Fibroblast of mammary gland (primary cell): ENCODE measurements at regions not wholly inside any gene's neighbourhood (a gene's known extent, or its start where the extent isn't known, plus 50 kb on each side); places are given as distances from the start of the nearest gene placed in this dataset.
"Not testable (repeated sequence)": the region's sequence is repeated elsewhere in the genome, so short reads cannot be mapped to it uniquely, and the experiment has no call there.

Experiments used
- DNase-seq: peaks from one replicate; pipeline ENCODE4 v3.0.0-alpha.2; 2010; ENCODE audit warnings: low read depth
- H3K4me3 ChIP-seq: 2 replicates; pipeline ENCODE4 v1.5.1; 2011; ENCODE audit warnings: low read depth, mild to moderate bottlenecking, low read length, moderate library complexity; ENCODE audit not compliant: control insufficient read depth
- CTCF ChIP-seq: conservative IDR thresholded peaks from 2 replicates; pipeline ENCODE4 v1.5.1; 2011; ENCODE audit warnings: low read depth, low read length, inconsistent platforms; ENCODE audit not compliant: control insufficient read depth, insufficient read depth

- no peak overlapping the region for H3K4me3 ChIP-seq
- no peak for DNase-seq
- no peak for TF ChIP-seq CTCF
These were observed 166.5 kb downstream of the CPEB2 start for GRCh38 chr4:15168759-15169158.

- DNase-seq, result no peak
- H3K4me3 ChIP-seq, result no peak overlapping the region
- no peak for TF ChIP-seq CTCF
These were observed 169.4 kb downstream of the CPEB2 start for GRCh38 chr4:15171725-15172124.

- TF ChIP-seq CTCF, result no peak
- DNase-seq, result no peak
- no peak overlapping the region for H3K4me3 ChIP-seq
These were observed 171.0 kb downstream of the CPEB2 start for GRCh38 chr4:15173251-15173650.

- H3K4me3 ChIP-seq, result not testable (repeated sequence)
These were observed 171.9 kb downstream of the CPEB2 start for GRCh38 chr4:15174168-15174567.

GRCh38 chr4:15179842-15180241 lies 177.6 kb downstream of the CPEB2 start:
- not testable (repeated sequence) for DNase-seq, H3K4me3 ChIP-seq

More at GRCh38 chr4:15174168-15174567, 171.9 kb downstream of the CPEB2 start:
- DNase-seq, result not testable (repeated sequence)

- H3K4me3 ChIP-seq, result no peak overlapping the region
- TF ChIP-seq CTCF, result no peak
- DNase-seq, result peak; percentile 40
These were observed 180.4 kb downstream of the CPEB2 start for GRCh38 chr4:15182600-15183220.

- no peak overlapping the region for H3K4me3 ChIP-seq
- no peak for TF ChIP-seq CTCF
- no peak for DNase-seq
These were observed 183.9 kb downstream of the CPEB2 start for GRCh38 chr4:15186149-15186548.

GRCh38 chr4:15186806-15187205 lies 184.5 kb downstream of the CPEB2 start:
- DNase-seq, result no peak
- TF ChIP-seq CTCF, result no peak
- no peak overlapping the region for H3K4me3 ChIP-seq
